Prostate gland (tissue), 2 donors: ENCODE measurements at regions not wholly inside any gene's neighbourhood (a gene's known extent, or its start where the extent isn't known, plus 50 kb on each side); places are given as distances from the start of the nearest gene placed in this dataset.

Experiments used
- DNase-seq: peaks from one replicate; pipeline ENCODE4 v3.0.0-alpha.2; 2019; ENCODE audit warnings: low spot score
- H3K27ac ChIP-seq, 2 donors: fragments of 200-600 bp; sonication (generic); 2 replicates each; pipeline ENCODE4 v1.5.1; 2017 to 2019
- H3K27me3 ChIP-seq: fragments of 200-600 bp; sonication (generic); replicated peaks from 2 replicates; pipeline ENCODE4 v1.5.1; 2019; ENCODE audit not compliant: insufficient read depth
- H3K36me3 ChIP-seq, 2 donors: fragments of 200-600 bp; sonication (generic); 1 replicate in 1 of 2; 2 replicates in 1 of 2; pipeline versions ENCODE4 v1.5.1 to v1.8.1; 2017 to 2019
- H3K4me1 ChIP-seq: fragments of 200-600 bp; sonication (generic); replicated peaks from 2 replicates; pipeline ENCODE4 v1.5.1; 2019
- H3K4me3 ChIP-seq, 2 donors: fragments of 200-600 bp; sonication (generic); 2 replicates each; pipeline ENCODE4 v1.5.1; 2017 to 2019
- H3K9me3 ChIP-seq: fragments of 200-600 bp; sonication (generic); 2 replicates; pipeline ENCODE4 v1.5.1; 2017
- CTCF ChIP-seq, 4 experiments: fragments of 200-600 bp in 2 of 4; fragments of 450-650 bp in 2 of 4; sonication (generic) in 2 of 4; IDR thresholded peaks; 1 replicate in 3 of 4; 2 replicates in 1 of 4; pipeline ENCODE4 v1.5.1; 2016 to 2019; ENCODE audit warnings: antibody characterized with exemption in 4 of 4, mild to moderate bottlenecking in 2 of 4, moderate library complexity in 2 of 4
- POLR2A ChIP-seq: fragments of 450-650 bp; IDR thresholded peaks from one replicate; pipeline ENCODE4 v1.6.1; 2016; ENCODE audit warnings: antibody characterized with exemption, mild to moderate bottlenecking
- POLR2AphosphoS5 ChIP-seq: sonication (generic); formaldehyde crosslinking; IDR thresholded peaks from one replicate; pipeline ENCODE4 v1.6.1; 2017; ENCODE audit warnings: antibody characterized with exemption
- WGBS: methylation state at CpG from one replicate; pipeline ENCODE4 v1.1.5; 2018; 5-methylcytosine and 5-hydroxymethylcytosine counted together
- intact Hi-C: fragments of 100-400 bp; cut with DNase I; formaldehyde crosslinking; loops from one replicate; pipeline ENCODE4 v1.14.2; 2022

- Histone ChIP-seq H3K36me3 (no peaks in the 10 kb centered on the region), H3K27me3 (no peaks in the 10 kb centered on the region), H3K4me1 (no peaks in the 10 kb centered on the region), H3K9me3 (no peaks in the 10 kb centered on the region), H3K4me3 (no peak overlapping the region), H3K27ac (no peak overlapping the region)
- WGBS, result 87% methylated on average over 5 of the region's 5 CpGs
- intact Hi-C loops, result no loop called here
- no peak for TF ChIP-seq POLR2A
- TF ChIP-seq POLR2AphosphoS5, result no peak
- no peak for DNase-seq
These were observed 367.8 kb downstream of the GPD2 start for GRCh38 chr2:156803967-156804366.

GRCh38 chr2:156810094-156810493 lies 373.9 kb downstream of the GPD2 start:
- 98% methylated on average over 2 of the region's 2 CpGs for WGBS
- intact Hi-C loops, result no loop called here
- TF ChIP-seq POLR2AphosphoS5, result no peak
- TF ChIP-seq POLR2A, result no peak
- no peak for TF ChIP-seq CTCF (IDR thresholded peaks at IDR 0.05)
- no peak for DNase-seq
- Histone ChIP-seq H3K4me1 (no peaks in the 10 kb centered on the region), H3K9me3 (no peaks in the 10 kb centered on the region), H3K4me3 (no peak overlapping the region), H3K27me3 (no peaks in the 10 kb centered on the region), H3K27ac (no peak overlapping the region), H3K36me3 (no peaks in the 10 kb centered on the region)

- TF ChIP-seq CTCF (IDR thresholded peaks at IDR 0.05), result no peak
- TF ChIP-seq POLR2A, result no peak
- TF ChIP-seq POLR2AphosphoS5, result no peak
- WGBS, result 83% methylated on average over 1 of the region's 1 CpG
- intact Hi-C loops, result no loop called here
- no peak for DNase-seq
- Histone ChIP-seq H3K4me1 (no peaks in the 10 kb centered on the region), H3K9me3 (no peaks in the 10 kb centered on the region), H3K27ac (no peak overlapping the region), H3K36me3 (no peaks in the 10 kb centered on the region), H3K4me3 (no peak overlapping the region), H3K27me3 (no peaks in the 10 kb centered on the region)
These were observed 376.3 kb downstream of the GPD2 start for GRCh38 chr2:156812496-156812895.

GRCh38 chr2:156817430-156817829 lies 381.3 kb downstream of the GPD2 start:
- H3K27me3 ChIP-seq, result no peaks in the 10 kb centered on the region

GRCh38 chr2:156818221-156818620 lies 382.0 kb downstream of the GPD2 start:
- WGBS, result 83% methylated on average over 6 of the region's 6 CpGs
- intact Hi-C loops, result no loop called here

More at GRCh38 chr2:156817430-156817829, 381.3 kb downstream of the GPD2 start:
- Histone ChIP-seq H3K4me1 (no peaks in the 10 kb centered on the region), H3K9me3 (no peaks in the 10 kb centered on the region), H3K36me3 (no peaks in the 10 kb centered on the region), H3K4me3 (no peak overlapping the region), H3K27ac (no peak overlapping the region)
- intact Hi-C loops, result no loop called here
- no peak for TF ChIP-seq POLR2A
- no peak for TF ChIP-seq POLR2AphosphoS5
- TF ChIP-seq CTCF (IDR thresholded peaks at IDR 0.05), result no peak
- no peak for DNase-seq
- 89% methylated on average over 1 of the region's 1 CpG for WGBS

More at GRCh38 chr2:156818221-156818620, 382.0 kb downstream of the GPD2 start:
- H3K9me3 ChIP-seq, result no peaks in the 10 kb centered on the region
- no peak overlapping the region for H3K4me3 ChIP-seq
- no peaks in the 10 kb centered on the region for H3K4me1 ChIP-seq
- no peak for TF ChIP-seq POLR2AphosphoS5
- no peak for TF ChIP-seq POLR2A
- TF ChIP-seq CTCF (IDR thresholded peaks at IDR 0.05), result no peak
- H3K27me3 ChIP-seq, result no peaks in the 10 kb centered on the region
- no peaks in the 10 kb centered on the region for H3K36me3 ChIP-seq
- no peak overlapping the region for H3K27ac ChIP-seq
- no peak for DNase-seq
